ENCODE measurements at regions not wholly inside any gene's neighbourhood (a gene's known extent, or its start where the extent isn't known, plus 50 kb on each side); places are given as distances from the start of the nearest gene placed in this dataset.

DNA sequence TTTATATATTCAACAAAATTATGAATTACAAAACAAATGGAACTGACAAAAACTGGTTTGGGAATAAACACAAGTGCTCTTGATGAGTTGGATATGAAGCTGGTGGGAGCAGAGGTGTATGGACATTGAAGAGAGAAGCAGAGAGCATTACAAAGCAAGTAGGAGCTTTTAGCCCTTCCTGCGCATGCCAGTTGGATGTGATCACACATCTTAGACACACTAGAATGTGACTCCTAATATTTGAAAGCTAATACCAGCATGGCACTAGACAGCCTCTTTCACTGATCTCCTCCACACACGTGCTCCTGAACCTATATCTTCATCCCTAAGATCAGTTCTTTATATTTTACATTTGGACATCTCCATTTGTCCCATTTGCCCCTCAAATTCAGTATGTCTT, 298.1 kb downstream of the MTX2 start:
- Mint-ChIP-seq H3K4me1 (peaks cover 43% of the 10 kb centered on the region), H3K4me3 (no peak overlapping the region), H3K36me3 (ENCODE audit: low read depth) (no peaks in the 10 kb centered on the region), H3K27me3 (ENCODE audit: low read depth, poor library complexity) (peaks cover 9% of the 10 kb centered on the region), H3K27ac (no peak overlapping the region), H3K9me3 (no peaks in the 10 kb centered on the region)
- TF ChIP-seq, protein P1, sequence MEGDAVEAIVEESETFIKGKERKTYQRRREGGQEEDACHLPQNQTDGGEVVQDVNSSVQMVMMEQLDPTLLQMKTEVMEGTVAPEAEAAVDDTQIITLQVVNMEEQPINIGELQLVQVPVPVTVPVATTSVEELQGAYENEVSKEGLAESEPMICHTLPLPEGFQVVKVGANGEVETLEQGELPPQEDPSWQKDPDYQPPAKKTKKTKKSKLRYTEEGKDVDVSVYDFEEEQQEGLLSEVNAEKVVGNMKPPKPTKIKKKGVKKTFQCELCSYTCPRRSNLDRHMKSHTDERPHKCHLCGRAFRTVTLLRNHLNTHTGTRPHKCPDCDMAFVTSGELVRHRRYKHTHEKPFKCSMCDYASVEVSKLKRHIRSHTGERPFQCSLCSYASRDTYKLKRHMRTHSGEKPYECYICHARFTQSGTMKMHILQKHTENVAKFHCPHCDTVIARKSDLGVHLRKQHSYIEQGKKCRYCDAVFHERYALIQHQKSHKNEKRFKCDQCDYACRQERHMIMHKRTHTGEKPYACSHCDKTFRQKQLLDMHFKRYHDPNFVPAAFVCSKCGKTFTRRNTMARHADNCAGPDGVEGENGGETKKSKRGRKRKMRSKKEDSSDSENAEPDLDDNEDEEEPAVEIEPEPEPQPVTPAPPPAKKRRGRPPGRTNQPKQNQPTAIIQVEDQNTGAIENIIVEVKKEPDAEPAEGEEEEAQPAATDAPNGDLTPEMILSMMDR (IDR thresholded peaks at IDR 0.05) = no peak
- DNase-seq = no peak

DNA sequence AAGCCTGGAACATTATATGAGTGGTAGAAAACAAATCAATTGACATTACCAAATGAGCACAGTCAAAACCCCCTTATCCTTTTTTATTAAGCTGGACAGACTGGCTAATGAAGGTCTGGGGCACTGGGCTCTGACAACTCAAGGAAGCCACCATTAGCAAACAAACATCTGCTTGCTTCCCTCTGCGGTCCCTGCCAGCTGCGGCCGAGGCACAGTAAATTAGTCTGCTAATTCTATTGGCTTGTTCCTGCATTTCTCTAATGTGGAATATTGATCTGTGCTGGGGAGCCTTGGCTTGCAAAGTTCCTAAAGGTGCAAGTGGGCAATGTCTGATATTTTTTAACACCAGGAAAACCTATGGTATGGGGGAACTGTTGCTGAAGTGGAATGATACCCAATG, 300.3 kb downstream of the MTX2 start:
- no peak for DNase-seq
- H3K4me3 Mint-ChIP-seq = no peak overlapping the region

DNA sequence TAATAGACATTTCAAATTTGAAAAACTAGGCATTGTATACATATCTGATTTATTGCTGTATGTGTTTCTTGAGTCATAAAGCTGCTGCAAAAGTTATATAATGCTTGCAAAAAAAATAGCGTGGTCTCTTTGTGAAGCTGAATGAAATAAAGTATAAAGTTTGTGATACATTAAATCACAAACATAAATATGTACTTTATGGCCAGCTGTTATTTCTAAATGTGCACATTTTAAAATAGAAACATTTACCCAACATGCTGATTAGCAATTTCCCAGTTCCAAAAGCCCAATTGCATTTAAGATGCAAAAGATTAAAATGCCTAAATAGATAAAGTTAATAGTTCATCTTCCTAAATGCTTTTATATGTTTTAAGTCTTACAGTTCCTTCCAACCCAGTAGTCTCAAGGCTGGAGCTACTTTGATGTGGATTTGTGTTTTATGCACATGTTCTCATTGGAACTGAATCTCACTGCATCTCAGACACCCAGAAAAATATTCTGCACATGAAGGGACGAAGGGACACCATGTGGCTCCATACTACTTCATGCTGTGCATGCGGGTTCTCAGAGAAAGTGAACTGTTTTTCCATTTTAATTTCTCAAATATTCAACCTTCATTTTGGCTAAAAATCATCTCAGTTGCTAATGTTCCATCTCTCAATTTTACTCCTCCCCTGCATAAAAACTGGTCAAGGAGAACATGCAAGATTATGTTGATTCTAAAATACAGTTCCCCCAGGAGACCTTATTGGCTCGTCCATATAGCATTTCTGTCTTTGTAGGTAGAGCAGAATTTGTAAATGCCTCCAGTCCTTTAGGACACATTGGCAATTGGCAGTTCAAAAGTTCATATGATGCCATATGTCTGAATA, 304.6 kb downstream of the MTX2 start:
- no peak for DNase-seq
- TF ChIP-seq, protein P1 (IDR thresholded peaks at IDR 0.05) = no peak
- Mint-ChIP-seq H3K4me1 (peaks cover 19% of the 10 kb centered on the region), H3K9me3 (peaks cover 3% of the 10 kb centered on the region), H3K27ac (no peak overlapping the region), H3K4me3 (no peak overlapping the region), H3K27me3 (ENCODE audit: low read depth, poor library complexity) (peaks cover 5% of the 10 kb centered on the region), H3K36me3 (ENCODE audit: low read depth) (no peaks in the 10 kb centered on the region)

More for the DNA sequence above, 300.3 kb downstream of the MTX2 start:
- Mint-ChIP-seq H3K4me1 (peaks cover 38% of the 10 kb centered on the region), H3K36me3 (ENCODE audit: low read depth) (no peaks in the 10 kb centered on the region), H3K27ac (no peak overlapping the region), H3K9me3 (no peaks in the 10 kb centered on the region), H3K27me3 (ENCODE audit: low read depth, poor library complexity) (peaks cover 9% of the 10 kb centered on the region)
- TF ChIP-seq, protein P1 (IDR thresholded peaks at IDR 0.05) = no peak

DNA sequence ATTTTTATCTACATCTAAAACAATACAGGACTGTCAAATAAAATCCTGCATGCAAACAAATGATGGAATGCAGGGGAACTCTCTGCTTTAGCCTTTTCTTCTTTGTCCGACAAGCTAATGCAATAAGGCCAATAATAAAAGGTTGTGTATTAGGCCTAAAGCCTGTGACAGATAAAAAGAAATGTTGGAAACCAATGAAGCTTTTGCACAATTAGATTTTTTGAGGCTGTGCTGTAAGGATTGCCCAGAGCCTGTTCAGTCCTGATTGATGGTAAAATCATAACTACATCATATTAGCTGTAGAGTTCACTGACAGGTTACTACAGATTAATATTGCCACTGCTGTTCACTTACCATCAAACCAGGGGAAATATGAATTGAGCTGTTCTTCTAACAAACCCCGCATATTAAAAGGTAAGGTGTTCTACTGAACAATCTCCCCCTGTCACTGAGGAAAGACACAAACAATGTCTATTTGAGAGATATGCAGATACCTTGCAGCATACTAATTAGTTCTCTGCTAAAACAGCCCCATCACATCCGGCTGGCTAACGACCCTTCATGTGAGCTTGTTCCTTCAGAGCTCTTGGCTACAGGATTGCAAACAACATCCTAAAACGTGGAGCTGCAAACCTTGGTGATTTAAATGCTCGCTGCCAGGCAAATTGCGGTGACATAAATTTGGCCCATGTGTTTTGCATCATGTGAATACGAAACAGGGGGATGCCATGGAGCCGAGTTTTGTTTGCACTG, 305.4 kb downstream of the MTX2 start:
- TF ChIP-seq, protein P1 (IDR thresholded peaks at IDR 0.05) = no peak
- Mint-ChIP-seq H3K36me3 (ENCODE audit: low read depth) (no peaks in the 10 kb centered on the region), H3K9me3 (peaks cover 3% of the 10 kb centered on the region), H3K4me1 (peaks cover 19% of the 10 kb centered on the region), H3K27ac (no peak overlapping the region), H3K4me3 (no peak overlapping the region), H3K27me3 (ENCODE audit: low read depth, poor library complexity) (peaks cover 3% of the 10 kb centered on the region)
- no peak for DNase-seq

DNA sequence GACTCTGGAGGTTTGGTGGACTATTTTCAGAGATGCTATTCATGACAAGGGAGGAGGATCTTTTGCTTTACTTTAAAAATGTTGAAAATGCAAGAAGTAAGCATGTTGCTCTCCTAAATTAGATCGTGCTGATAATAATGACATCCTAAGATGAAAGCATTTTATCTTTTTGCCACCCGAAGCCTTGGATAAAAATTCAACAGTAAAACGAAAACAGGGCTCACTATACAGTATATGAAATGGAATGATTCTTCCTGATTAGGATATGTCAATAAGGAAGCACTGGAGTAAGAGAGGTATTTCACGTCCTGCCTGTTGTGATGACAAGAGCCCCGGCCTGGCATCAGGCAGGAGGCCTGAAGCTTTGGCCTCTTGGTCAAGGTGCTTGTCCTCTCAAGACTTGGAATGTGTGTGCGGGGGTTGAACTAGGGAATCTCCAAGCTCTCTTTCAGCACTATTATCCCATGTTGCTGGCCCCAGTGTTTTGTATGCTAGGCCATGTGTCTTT, 306.0 kb downstream of the MTX2 start:
- Mint-ChIP-seq H3K4me1 (peaks cover 19% of the 10 kb centered on the region), H3K9me3 (peaks cover 3% of the 10 kb centered on the region), H3K27ac (no peak overlapping the region), H3K4me3 (no peak overlapping the region), H3K27me3 (ENCODE audit: low read depth, poor library complexity) (peaks cover 2% of the 10 kb centered on the region), H3K36me3 (ENCODE audit: low read depth) (no peaks in the 10 kb centered on the region)
- DNase-seq = no peak
- TF ChIP-seq, protein P1 (IDR thresholded peaks at IDR 0.05) = no peak
